HCT116 (cell line): ENCODE measurements at regions not wholly inside any gene's neighbourhood (a gene's known extent, or its start where the extent isn't known, plus 50 kb on each side); places are given as distances from the start of the nearest gene placed in this dataset.
"Not testable (repeated sequence)": the region's sequence is repeated elsewhere in the genome, so short reads cannot be mapped to it uniquely, and the experiment has no call there.

Source experiments
- ATAC-seq: fragments of 200-7000 bp; cut with Tn5 transposase; 2 replicates; pipeline ENCODE4 v1.9.1; 2020; ENCODE audit warnings: mild to moderate bottlenecking, moderate library complexity
- BruUV-seq: library from RNA; stranded (reverse); fragments of 400-500 nt; replicated peaks from 2 replicates; lab custom pipeline; 2021; lab: Mats Ljungman, UMichigan
- CTCF ChIA-PET: fragments of 300-600 bp; sonication (Branson Sonifier 250); formaldehyde crosslinking; loops from one replicate; lab custom pipeline; 2021; ENCODE audit warnings: antibody characterized with exemption; lab: Charles Lee
- POLR2A ChIA-PET: fragments of 300-600, 350-600 bp; sonication (Branson Sonifier 250); formaldehyde crosslinking; loops from one replicate; lab custom pipeline; 2021; ENCODE audit warnings: antibody characterized with exemption; lab: Charles Lee
- RAD21 ChIA-PET, 2 experiments: fragments of 300-600 bp; sonication (Branson Sonifier 250); formaldehyde crosslinking; loops; one replicate each; lab custom pipeline; 2023; ENCODE audit warnings: low total read pairs in 2 of 2; ENCODE audit not compliant: uncharacterized antibody in 2 of 2, unreplicated experiment in 2 of 2, low non-redundant PET in 1 of 2; lab: Charles Lee
- DNase-seq: peaks from one replicate; pipeline ENCODE4 v3.0.0-alpha.2; 2010; ENCODE audit warnings: low read depth, low spot score
- H2AFZ ChIP-seq: fragments of 200-600 bp; shearing (Covaris generic), sonication (generic); 2 replicates; pipeline ENCODE4 v1.6.1; 2017; ENCODE audit warnings: low read depth, mixed run types, mixed read lengths, antibody characterized with exemption, low read length; ENCODE audit not compliant: poor library complexity, severe bottlenecking
- H3K27ac ChIP-seq: 2 replicates; pipeline ENCODE4 v1.5.1; 2012; ENCODE audit warnings: low read depth, low read length
- H3K27me3 ChIP-seq: fragments of 200-600 bp; sonication (generic); 2 replicates; pipeline ENCODE4 v1.6.1; 2016; ENCODE audit warnings: mixed run types, low read length, mixed read lengths; ENCODE audit not compliant: insufficient read depth
- H3K36me3 ChIP-seq, 2 experiments: fragments of 200-500 bp in 1 of 2; fragments of 200-600 bp in 1 of 2; sonication (Bioruptor generic) in 1 of 2; sonication (generic) in 1 of 2; 2 replicates each; pipeline versions ENCODE4 v1.5.1 to v1.6.1; 2014 to 2016; ENCODE audit warnings: low read length in 2 of 2, inconsistent platforms in 1 of 2, mixed read lengths in 1 of 2, mixed run types in 1 of 2; ENCODE audit not compliant: insufficient read depth in 2 of 2, control insufficient read depth in 1 of 2
- H3K4me1 ChIP-seq, 2 experiments: fragments of 200-600 bp in 1 of 2; sonication (generic) in 1 of 2; 2 replicates each; pipeline versions ENCODE4 v1.5.1 to v1.6.1; 2012 to 2017; ENCODE audit warnings: low read length in 2 of 2, inconsistent platforms in 1 of 2, mild to moderate bottlenecking in 1 of 2, mixed read lengths in 1 of 2, mixed run types in 1 of 2, moderate library complexity in 1 of 2; ENCODE audit not compliant: insufficient read depth in 2 of 2, control insufficient read depth in 1 of 2
- H3K4me2 ChIP-seq: fragments of 200-600 bp; sonication (generic); 2 replicates; pipeline ENCODE4 v1.6.1; 2017; ENCODE audit warnings: mixed run types, low read length, mixed read lengths
- H3K4me3 ChIP-seq, 2 experiments: fragments of 200-600 bp in 1 of 2; sonication (generic) in 1 of 2; replicated peaks in 1 of 2; 2 replicates each; pipeline ENCODE4 v1.5.1; 2011 to 2016; ENCODE audit warnings: low read length in 2 of 2, control low read depth in 1 of 2, low read depth in 1 of 2, mild to moderate bottlenecking in 1 of 2, mixed read lengths in 1 of 2, mixed run types in 1 of 2
- H3K79me2 ChIP-seq: fragments of 200-600 bp; sonication (generic); 2 replicates; pipeline ENCODE4 v1.6.1; 2017; ENCODE audit warnings: mild to moderate bottlenecking, mixed run types, low read length, moderate library complexity, mixed read lengths; ENCODE audit not compliant: insufficient read depth
- H3K9ac ChIP-seq: fragments of 200-600 bp; sonication (generic); 2 replicates; pipeline ENCODE4 v1.6.1; 2016; ENCODE audit warnings: low read length, mixed read lengths
- H3K9me2 ChIP-seq: fragments of 200-600 bp; sonication (generic), shearing (Covaris generic); 2 replicates; pipeline ENCODE4 v1.6.1; 2017; ENCODE audit warnings: mixed run types, mild to moderate bottlenecking, moderate library complexity; ENCODE audit not compliant: insufficient read depth
- H3K9me3 ChIP-seq, 2 experiments: fragments of 200-500 bp in 1 of 2; fragments of 200-600 bp in 1 of 2; sonication (Bioruptor generic) in 1 of 2; sonication (generic) in 1 of 2; 2 replicates each; pipeline ENCODE4 v1.6.1; 2014 to 2017; ENCODE audit warnings: low read length in 2 of 2, mixed read lengths in 2 of 2, inconsistent platforms in 1 of 2, low read depth in 1 of 2, mild to moderate bottlenecking in 1 of 2, mixed run types in 1 of 2, moderate library complexity in 1 of 2; ENCODE audit not compliant: control insufficient read depth in 1 of 2, insufficient read depth in 1 of 2
- H4K20me1 ChIP-seq: fragments of 200-600 bp; sonication (generic), shearing (Covaris generic); 2 replicates; pipeline ENCODE4 v1.6.1; 2017; ENCODE audit warnings: mixed run types, mild to moderate bottlenecking, moderate library complexity; ENCODE audit not compliant: insufficient read depth
- ATF3 ChIP-seq: IDR thresholded peaks from 2 replicates; pipeline ENCODE4 v1.6.1; 2012
- CBX3 ChIP-seq: IDR thresholded peaks from 2 replicates; pipeline ENCODE4 v1.6.1; 2012; ENCODE audit warnings: low read depth
- EGR1 ChIP-seq: IDR thresholded peaks from 2 replicates; pipeline ENCODE4 v1.6.1; 2012; ENCODE audit warnings: low read depth
- ELF1 ChIP-seq: IDR thresholded peaks from 2 replicates; pipeline ENCODE4 v1.6.1; 2012; ENCODE audit warnings: low read depth, borderline replicate concordance
- EZH2 ChIP-seq: fragments of 200-600 bp; sonication (generic); IDR thresholded peaks from 2 replicates; pipeline ENCODE4 v1.6.1; 2017; ENCODE audit warnings: antibody characterized with exemption, mixed run types
- FOSL1 ChIP-seq: IDR thresholded peaks from 2 replicates; pipeline ENCODE4 v1.6.1; 2012; ENCODE audit warnings: low read depth
- MAX ChIP-seq: IDR thresholded peaks from 2 replicates; pipeline ENCODE4 v1.6.1; 2012
- POLR2A ChIP-seq: IDR thresholded peaks from 2 replicates; pipeline ENCODE4 v1.7.0; 2011; ENCODE audit warnings: borderline replicate concordance; ENCODE audit not compliant: insufficient read depth, insufficient read length; ENCODE audit errors: extremely low read depth
- POLR2AphosphoS5 ChIP-seq: IDR thresholded peaks from 2 replicates; pipeline ENCODE4 v1.6.1; 2011; ENCODE audit warnings: mild to moderate bottlenecking, low read depth, low read length, moderate library complexity
- RAD21 ChIP-seq: IDR thresholded peaks from 2 replicates; pipeline ENCODE4 v1.6.1; 2012; ENCODE audit warnings: low read depth, mild to moderate bottlenecking
- REST ChIP-seq: IDR thresholded peaks from 2 replicates; pipeline ENCODE4 v1.6.1; 2012; ENCODE audit warnings: low read depth
- SP1 ChIP-seq: IDR thresholded peaks from 2 replicates; pipeline ENCODE4 v1.6.1; 2012; ENCODE audit warnings: low read depth
- SRF ChIP-seq: IDR thresholded peaks from 2 replicates; pipeline ENCODE4 v1.6.1; 2012; ENCODE audit warnings: low read depth
- ZBTB33 ChIP-seq: IDR thresholded peaks from 2 replicates; pipeline ENCODE4 v1.6.1; 2011; ENCODE audit warnings: mild to moderate bottlenecking, low read length, moderate library complexity; ENCODE audit not compliant: insufficient replicate concordance; ENCODE audit errors: extremely low read depth
- ZFX ChIP-seq: fragments of 450-650 bp; IDR thresholded peaks from 2 replicates; pipeline ENCODE4 v1.6.1; 2017
- intact Hi-C: fragments of 100-400 bp; cut with micrococcal nuclease; formaldehyde crosslinking; loops from 2 replicates; pipeline ENCODE4 v1.10.0; 2022

- RAD21 ChIA-PET, H3K4me1 ChIP-seq, CTCF ChIA-PET, H3K9me3 ChIP-seq, H3K27ac ChIP-seq, H3K4me3 ChIP-seq, BruUV-seq, POLR2A ChIA-PET, H3K9ac ChIP-seq, H3K9me2 ChIP-seq, H3K27me3 ChIP-seq, H2AFZ ChIP-seq, H3K79me2 ChIP-seq, H3K4me2 ChIP-seq, DNase-seq, H3K36me3 ChIP-seq, H4K20me1 ChIP-seq, ATAC-seq, intact Hi-C loops: not testable (repeated sequence)
Observed at GRCh38 chr3:144620236-144620635, 648.6 kb downstream of the DIPK2A start.

GRCh38 chr3:144622845-144623244 lies 651.2 kb downstream of the DIPK2A start:
- Histone ChIP-seq H3K4me3 (no peak overlapping the region), H3K9ac (no peak overlapping the region), H3K79me2 (no peaks in the 10 kb centered on the region), H2AFZ (no peak overlapping the region), H3K9me2 (no peaks in the 10 kb centered on the region), H3K27me3 (no peaks in the 10 kb centered on the region), H3K27ac (no peak overlapping the region), H3K9me3 (no peaks in the 10 kb centered on the region), H3K4me1 (no peaks in the 10 kb centered on the region), H4K20me1 (no peaks in the 10 kb centered on the region), H3K4me2 (no peak overlapping the region), H3K36me3 (no peaks in the 10 kb centered on the region)
- CTCF ChIA-PET: no interaction called here
- BruUV-seq: no TSS peak
- no peak for ATAC-seq
- RAD21 ChIA-PET: no interaction called here
- DNase-seq: no peak
- POLR2A ChIA-PET: no interaction called here
- intact Hi-C loops: no loop called here
- no peak for TF ChIP-seq CBX3
- no peak for TF ChIP-seq SP1
- no peak for TF ChIP-seq EZH2
- no peak for TF ChIP-seq MAX
- no peak for TF ChIP-seq ZFX
- TF ChIP-seq EGR1: no peak
- TF ChIP-seq POLR2AphosphoS5: no peak
- no peak for TF ChIP-seq RAD21
- no peak for TF ChIP-seq SRF
- TF ChIP-seq REST: no peak
- TF ChIP-seq FOSL1: no peak
- no peak for TF ChIP-seq POLR2A
- TF ChIP-seq ZBTB33: no peak
- TF ChIP-seq ELF1: no peak
- TF ChIP-seq ATF3: no peak
